HCT116 (cell line): ENCODE measurements at regions not wholly inside any gene's neighbourhood (a gene's known extent, or its start where the extent isn't known, plus 50 kb on each side); places are given as distances from the start of the nearest gene placed in this dataset.

Experiments
- ATAC-seq: fragments of 200-7000 bp; cut with Tn5 transposase; 2 replicates; pipeline ENCODE4 v1.9.1; 2020; ENCODE audit warnings: mild to moderate bottlenecking, moderate library complexity
- BruUV-seq: library from RNA; stranded (reverse); fragments of 400-500 nt; replicated peaks from 2 replicates; lab custom pipeline; 2021; lab: Mats Ljungman, UMichigan
- CTCF ChIA-PET: fragments of 300-600 bp; sonication (Branson Sonifier 250); formaldehyde crosslinking; loops from one replicate; lab custom pipeline; 2021; ENCODE audit warnings: antibody characterized with exemption; lab: Charles Lee
- POLR2A ChIA-PET: fragments of 300-600, 350-600 bp; sonication (Branson Sonifier 250); formaldehyde crosslinking; loops from one replicate; lab custom pipeline; 2021; ENCODE audit warnings: antibody characterized with exemption; lab: Charles Lee
- RAD21 ChIA-PET, 2 experiments: fragments of 300-600 bp; sonication (Branson Sonifier 250); formaldehyde crosslinking; loops; one replicate each; lab custom pipeline; 2023; ENCODE audit warnings: low total read pairs in 2 of 2; ENCODE audit not compliant: uncharacterized antibody in 2 of 2, unreplicated experiment in 2 of 2, low non-redundant PET in 1 of 2; lab: Charles Lee
- DNase-seq: peaks from one replicate; pipeline ENCODE4 v3.0.0-alpha.2; 2010; ENCODE audit warnings: low read depth, low spot score
- H2AFZ ChIP-seq: fragments of 200-600 bp; shearing (Covaris generic), sonication (generic); 2 replicates; pipeline ENCODE4 v1.6.1; 2017; ENCODE audit warnings: low read depth, mixed run types, mixed read lengths, antibody characterized with exemption, low read length; ENCODE audit not compliant: poor library complexity, severe bottlenecking
- H3K27ac ChIP-seq: 2 replicates; pipeline ENCODE4 v1.5.1; 2012; ENCODE audit warnings: low read depth, low read length
- H3K27me3 ChIP-seq: fragments of 200-600 bp; sonication (generic); 2 replicates; pipeline ENCODE4 v1.6.1; 2016; ENCODE audit warnings: mixed run types, low read length, mixed read lengths; ENCODE audit not compliant: insufficient read depth
- H3K36me3 ChIP-seq, 2 experiments: fragments of 200-500 bp in 1 of 2; fragments of 200-600 bp in 1 of 2; sonication (Bioruptor generic) in 1 of 2; sonication (generic) in 1 of 2; 2 replicates each; pipeline versions ENCODE4 v1.5.1 to v1.6.1; 2014 to 2016; ENCODE audit warnings: low read length in 2 of 2, inconsistent platforms in 1 of 2, mixed read lengths in 1 of 2, mixed run types in 1 of 2; ENCODE audit not compliant: insufficient read depth in 2 of 2, control insufficient read depth in 1 of 2
- H3K4me1 ChIP-seq, 2 experiments: fragments of 200-600 bp in 1 of 2; sonication (generic) in 1 of 2; 2 replicates each; pipeline versions ENCODE4 v1.5.1 to v1.6.1; 2012 to 2017; ENCODE audit warnings: low read length in 2 of 2, inconsistent platforms in 1 of 2, mild to moderate bottlenecking in 1 of 2, mixed read lengths in 1 of 2, mixed run types in 1 of 2, moderate library complexity in 1 of 2; ENCODE audit not compliant: insufficient read depth in 2 of 2, control insufficient read depth in 1 of 2
- H3K4me2 ChIP-seq: fragments of 200-600 bp; sonication (generic); 2 replicates; pipeline ENCODE4 v1.6.1; 2017; ENCODE audit warnings: mixed run types, low read length, mixed read lengths
- H3K4me3 ChIP-seq, 2 experiments: fragments of 200-600 bp in 1 of 2; sonication (generic) in 1 of 2; replicated peaks in 1 of 2; 2 replicates each; pipeline ENCODE4 v1.5.1; 2011 to 2016; ENCODE audit warnings: low read length in 2 of 2, control low read depth in 1 of 2, low read depth in 1 of 2, mild to moderate bottlenecking in 1 of 2, mixed read lengths in 1 of 2, mixed run types in 1 of 2
- H3K79me2 ChIP-seq: fragments of 200-600 bp; sonication (generic); 2 replicates; pipeline ENCODE4 v1.6.1; 2017; ENCODE audit warnings: mild to moderate bottlenecking, mixed run types, low read length, moderate library complexity, mixed read lengths; ENCODE audit not compliant: insufficient read depth
- H3K9ac ChIP-seq: fragments of 200-600 bp; sonication (generic); 2 replicates; pipeline ENCODE4 v1.6.1; 2016; ENCODE audit warnings: low read length, mixed read lengths
- H3K9me2 ChIP-seq: fragments of 200-600 bp; sonication (generic), shearing (Covaris generic); 2 replicates; pipeline ENCODE4 v1.6.1; 2017; ENCODE audit warnings: mixed run types, mild to moderate bottlenecking, moderate library complexity; ENCODE audit not compliant: insufficient read depth
- H3K9me3 ChIP-seq, 2 experiments: fragments of 200-500 bp in 1 of 2; fragments of 200-600 bp in 1 of 2; sonication (Bioruptor generic) in 1 of 2; sonication (generic) in 1 of 2; 2 replicates each; pipeline ENCODE4 v1.6.1; 2014 to 2017; ENCODE audit warnings: low read length in 2 of 2, mixed read lengths in 2 of 2, inconsistent platforms in 1 of 2, low read depth in 1 of 2, mild to moderate bottlenecking in 1 of 2, mixed run types in 1 of 2, moderate library complexity in 1 of 2; ENCODE audit not compliant: control insufficient read depth in 1 of 2, insufficient read depth in 1 of 2
- H4K20me1 ChIP-seq: fragments of 200-600 bp; sonication (generic), shearing (Covaris generic); 2 replicates; pipeline ENCODE4 v1.6.1; 2017; ENCODE audit warnings: mixed run types, mild to moderate bottlenecking, moderate library complexity; ENCODE audit not compliant: insufficient read depth
- CBX3 ChIP-seq: IDR thresholded peaks from 2 replicates; pipeline ENCODE4 v1.6.1; 2012; ENCODE audit warnings: low read depth
- EGR1 ChIP-seq: IDR thresholded peaks from 2 replicates; pipeline ENCODE4 v1.6.1; 2012; ENCODE audit warnings: low read depth
- ELF1 ChIP-seq: IDR thresholded peaks from 2 replicates; pipeline ENCODE4 v1.6.1; 2012; ENCODE audit warnings: low read depth, borderline replicate concordance
- EZH2 ChIP-seq: fragments of 200-600 bp; sonication (generic); IDR thresholded peaks from 2 replicates; pipeline ENCODE4 v1.6.1; 2017; ENCODE audit warnings: antibody characterized with exemption, mixed run types
- EZH2phosphoT487 ChIP-seq: fragments of 200-600 bp; IDR thresholded peaks from 2 replicates; pipeline ENCODE4 v1.6.1; 2018; ENCODE audit warnings: antibody characterized with exemption, borderline replicate concordance
- POLR2A ChIP-seq: IDR thresholded peaks from 2 replicates; pipeline ENCODE4 v1.7.0; 2011; ENCODE audit warnings: borderline replicate concordance; ENCODE audit not compliant: insufficient read depth, insufficient read length; ENCODE audit errors: extremely low read depth
- POLR2AphosphoS5 ChIP-seq: IDR thresholded peaks from 2 replicates; pipeline ENCODE4 v1.6.1; 2011; ENCODE audit warnings: mild to moderate bottlenecking, low read depth, low read length, moderate library complexity
- RAD21 ChIP-seq: IDR thresholded peaks from 2 replicates; pipeline ENCODE4 v1.6.1; 2012; ENCODE audit warnings: low read depth, mild to moderate bottlenecking
- SIN3A ChIP-seq: IDR thresholded peaks from 2 replicates; pipeline ENCODE4 v1.6.1; 2012; ENCODE audit warnings: low read depth
- SP1 ChIP-seq: IDR thresholded peaks from 2 replicates; pipeline ENCODE4 v1.6.1; 2012; ENCODE audit warnings: low read depth
- TCF7L2 ChIP-seq: IDR thresholded peaks from 2 replicates; pipeline ENCODE4 v1.7.0; 2011; ENCODE audit warnings: borderline replicate concordance, inconsistent platforms; ENCODE audit not compliant: insufficient read depth, insufficient read length; ENCODE audit errors: extremely low read depth
- YY1 ChIP-seq: IDR thresholded peaks from 2 replicates; pipeline ENCODE4 v1.6.1; 2011; ENCODE audit warnings: low read length, low read depth, moderate library complexity, mild to moderate bottlenecking; ENCODE audit not compliant: insufficient replicate concordance; ENCODE audit errors: extremely low read depth
- ZBTB33 ChIP-seq: IDR thresholded peaks from 2 replicates; pipeline ENCODE4 v1.6.1; 2011; ENCODE audit warnings: mild to moderate bottlenecking, low read length, moderate library complexity; ENCODE audit not compliant: insufficient replicate concordance; ENCODE audit errors: extremely low read depth
- ZNF274 ChIP-seq: fragments of 200-500 bp; sonication (Bioruptor generic); IDR thresholded peaks from 2 replicates; pipeline ENCODE4 v1.6.1; 2014; ENCODE audit warnings: mild to moderate bottlenecking, low read depth, low read length, inconsistent platforms
- intact Hi-C: fragments of 100-400 bp; cut with micrococcal nuclease; formaldehyde crosslinking; loops from 2 replicates; pipeline ENCODE4 v1.10.0; 2022
- TF ChIP-seq, protein P1 (sequence below): IDR thresholded peaks from 2 replicates; pipeline ENCODE4 v1.6.1; 2012; ENCODE audit warnings: low read depth
- TF ChIP-seq, protein P2 (sequence below): IDR thresholded peaks from 2 replicates; pipeline ENCODE4 v1.6.1; 2012
- TF ChIP-seq, protein P3 (sequence below), 3 experiments: fragments of 200-600 bp in 1 of 3; sonication (generic) in 1 of 3; IDR thresholded peaks in 2 of 3; conservative IDR thresholded peaks in 1 of 3; 2 replicates each; pipeline ENCODE4 v1.5.1; 2012 to 2017; ENCODE audit warnings: low read depth in 2 of 3, low read length in 2 of 3, antibody characterized with exemption in 1 of 3, borderline replicate concordance in 1 of 3, control low read depth in 1 of 3, mild to moderate bottlenecking in 1 of 3, mixed read lengths in 1 of 3, mixed run types in 1 of 3, moderate library complexity in 1 of 3; ENCODE audit not compliant: insufficient read depth in 1 of 3

DNA sequence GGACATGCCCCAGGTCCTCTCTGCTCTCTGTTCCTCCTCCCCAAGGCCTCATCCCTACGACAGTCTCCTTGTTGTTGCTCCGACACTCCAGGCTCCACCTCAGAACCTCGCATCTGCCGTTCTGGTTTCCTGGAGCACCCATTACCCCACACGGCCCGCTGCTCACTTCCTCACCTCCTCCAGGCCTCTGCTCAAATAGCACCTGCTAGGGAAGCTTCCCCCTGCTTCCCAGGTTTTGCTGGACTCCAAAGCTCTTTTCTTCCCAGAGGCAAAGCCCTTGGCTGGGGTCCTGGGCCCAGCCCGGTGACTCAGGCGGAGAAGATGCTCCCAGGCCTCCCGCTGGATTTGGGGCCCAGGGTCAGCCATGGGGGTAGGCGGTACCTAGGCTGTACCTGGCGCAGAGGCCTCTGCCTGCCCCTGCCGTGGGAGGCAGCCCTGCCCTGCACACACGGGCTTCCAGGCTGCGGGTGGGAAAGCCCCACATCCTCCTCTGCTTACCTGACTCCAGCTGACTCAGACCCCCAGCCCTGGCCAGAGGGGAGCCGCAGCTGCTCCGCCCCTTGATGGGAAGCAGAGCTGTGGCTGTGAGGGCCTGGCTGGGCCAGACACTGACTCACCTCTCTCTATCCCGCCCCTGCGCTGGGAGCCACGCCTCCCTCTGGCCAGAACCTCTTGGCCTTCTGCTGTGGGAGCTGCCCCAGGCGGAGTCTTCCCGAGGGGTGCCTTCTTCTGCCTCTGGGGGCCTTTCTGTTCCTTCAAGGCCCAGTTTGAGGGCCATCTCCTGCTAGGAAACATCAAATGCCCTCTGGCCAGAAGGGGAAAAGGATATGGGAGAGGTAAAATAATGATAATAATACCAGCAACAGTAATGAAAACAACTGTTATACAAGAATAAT is 130.5 kb downstream of the CEBPB start:
- H3K4me2 ChIP-seq, result peak overlapping the region; percentile 93
- no peak for TF ChIP-seq SIN3A
- TF ChIP-seq, protein P1, sequence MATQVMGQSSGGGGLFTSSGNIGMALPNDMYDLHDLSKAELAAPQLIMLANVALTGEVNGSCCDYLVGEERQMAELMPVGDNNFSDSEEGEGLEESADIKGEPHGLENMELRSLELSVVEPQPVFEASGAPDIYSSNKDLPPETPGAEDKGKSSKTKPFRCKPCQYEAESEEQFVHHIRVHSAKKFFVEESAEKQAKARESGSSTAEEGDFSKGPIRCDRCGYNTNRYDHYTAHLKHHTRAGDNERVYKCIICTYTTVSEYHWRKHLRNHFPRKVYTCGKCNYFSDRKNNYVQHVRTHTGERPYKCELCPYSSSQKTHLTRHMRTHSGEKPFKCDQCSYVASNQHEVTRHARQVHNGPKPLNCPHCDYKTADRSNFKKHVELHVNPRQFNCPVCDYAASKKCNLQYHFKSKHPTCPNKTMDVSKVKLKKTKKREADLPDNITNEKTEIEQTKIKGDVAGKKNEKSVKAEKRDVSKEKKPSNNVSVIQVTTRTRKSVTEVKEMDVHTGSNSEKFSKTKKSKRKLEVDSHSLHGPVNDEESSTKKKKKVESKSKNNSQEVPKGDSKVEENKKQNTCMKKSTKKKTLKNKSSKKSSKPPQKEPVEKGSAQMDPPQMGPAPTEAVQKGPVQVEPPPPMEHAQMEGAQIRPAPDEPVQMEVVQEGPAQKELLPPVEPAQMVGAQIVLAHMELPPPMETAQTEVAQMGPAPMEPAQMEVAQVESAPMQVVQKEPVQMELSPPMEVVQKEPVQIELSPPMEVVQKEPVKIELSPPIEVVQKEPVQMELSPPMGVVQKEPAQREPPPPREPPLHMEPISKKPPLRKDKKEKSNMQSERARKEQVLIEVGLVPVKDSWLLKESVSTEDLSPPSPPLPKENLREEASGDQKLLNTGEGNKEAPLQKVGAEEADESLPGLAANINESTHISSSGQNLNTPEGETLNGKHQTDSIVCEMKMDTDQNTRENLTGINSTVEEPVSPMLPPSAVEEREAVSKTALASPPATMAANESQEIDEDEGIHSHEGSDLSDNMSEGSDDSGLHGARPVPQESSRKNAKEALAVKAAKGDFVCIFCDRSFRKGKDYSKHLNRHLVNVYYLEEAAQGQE, result no peak
- no peak for TF ChIP-seq ELF1
- TF ChIP-seq, protein P2, sequence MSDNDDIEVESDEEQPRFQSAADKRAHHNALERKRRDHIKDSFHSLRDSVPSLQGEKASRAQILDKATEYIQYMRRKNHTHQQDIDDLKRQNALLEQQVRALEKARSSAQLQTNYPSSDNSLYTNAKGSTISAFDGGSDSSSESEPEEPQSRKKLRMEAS, result no peak; the same call in 1 of the 2 replicates
- peak; percentile 15; the same call in 1 of the 2 replicates for TF ChIP-seq RAD21
- no peak for TF ChIP-seq EZH2
- peak; percentile 2 for TF ChIP-seq SP1
- 0 out of 2 replicates have a peak, but pooled peaks have one; percentile 40 for TF ChIP-seq CBX3
- peak; percentile 19 for TF ChIP-seq YY1
- no peak for TF ChIP-seq ZBTB33
- TF ChIP-seq EZH2phosphoT487, result no peak
- TF ChIP-seq ZNF274, result no peak
- peak; percentile 80 for TF ChIP-seq POLR2AphosphoS5
- no peak for TF ChIP-seq POLR2A
- TF ChIP-seq EGR1, result no peak
- no peak for TF ChIP-seq TCF7L2
- TF ChIP-seq, protein P3, sequence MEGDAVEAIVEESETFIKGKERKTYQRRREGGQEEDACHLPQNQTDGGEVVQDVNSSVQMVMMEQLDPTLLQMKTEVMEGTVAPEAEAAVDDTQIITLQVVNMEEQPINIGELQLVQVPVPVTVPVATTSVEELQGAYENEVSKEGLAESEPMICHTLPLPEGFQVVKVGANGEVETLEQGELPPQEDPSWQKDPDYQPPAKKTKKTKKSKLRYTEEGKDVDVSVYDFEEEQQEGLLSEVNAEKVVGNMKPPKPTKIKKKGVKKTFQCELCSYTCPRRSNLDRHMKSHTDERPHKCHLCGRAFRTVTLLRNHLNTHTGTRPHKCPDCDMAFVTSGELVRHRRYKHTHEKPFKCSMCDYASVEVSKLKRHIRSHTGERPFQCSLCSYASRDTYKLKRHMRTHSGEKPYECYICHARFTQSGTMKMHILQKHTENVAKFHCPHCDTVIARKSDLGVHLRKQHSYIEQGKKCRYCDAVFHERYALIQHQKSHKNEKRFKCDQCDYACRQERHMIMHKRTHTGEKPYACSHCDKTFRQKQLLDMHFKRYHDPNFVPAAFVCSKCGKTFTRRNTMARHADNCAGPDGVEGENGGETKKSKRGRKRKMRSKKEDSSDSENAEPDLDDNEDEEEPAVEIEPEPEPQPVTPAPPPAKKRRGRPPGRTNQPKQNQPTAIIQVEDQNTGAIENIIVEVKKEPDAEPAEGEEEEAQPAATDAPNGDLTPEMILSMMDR (IDR thresholded peaks at IDR 0.05 in 2 of 3, conservative IDR thresholded peaks at IDR 0.05 in 1 of 3; ENCODE audit: borderline replicate concordance in 1 of 3, insufficient read depth in 1 of 3, low read depth in 2 of 3, low read length in 2 of 3), result no peak

More for the DNA sequence above, 130.5 kb downstream of the CEBPB start:
- Histone ChIP-seq H4K20me1 (no peaks in the 10 kb centered on the region), H3K36me3 (no peaks in the 10 kb centered on the region), H3K9me2 (no peaks in the 10 kb centered on the region), H3K79me2 (no peaks in the 10 kb centered on the region), H2AFZ (peak overlapping the region; percentile 31), H3K27me3 (no peaks in the 10 kb centered on the region), H3K27ac (peak overlapping the region; percentile 83), H3K4me3 (peak overlapping the region; percentile 59 to 63), H3K9ac (peak overlapping the region; percentile 63), H3K4me1 (peaks cover 22 to 29% of the 10 kb centered on the region in 2 experiments), H3K9me3 (no peaks in the 10 kb centered on the region)
- RAD21 ChIA-PET, result interaction anchor here (0.5 to 0.6 kb wide), 2 partner anchors 250 to 254 kb away, joined by 3 read pairs; no protein-coding TSS in a partner anchor
- DNase-seq, result peak; percentile 54
- ATAC-seq, result peak; percentile 99
- CTCF ChIA-PET, result interaction anchor here (1.3 kb wide), 1 partner anchor 40 kb away, joined by 7 read pairs; no protein-coding TSS in a partner anchor
- POLR2A ChIA-PET, result interaction anchor here (1.2 to 1.7 kb wide), 2 partner anchors 15 to 65 kb away, joined by 4 to 5 read pairs; no protein-coding TSS in a partner anchor
- intact Hi-C loops, result no loop called here
- TSS peak; percentile 71 for BruUV-seq
